ENCODE measurements at regions not wholly inside any gene's neighbourhood (a gene's known extent, or its start where the extent isn't known, plus 50 kb on each side); places are given as distances from the start of the nearest gene placed in this dataset.

GRCh38 chr13:100854006-100854405 lies 179.4 kb upstream of the TMTC4 start:
- DNase-seq (ENCODE audit: low spot score), result no peak

- no peak for DNase-seq (ENCODE audit: low spot score)
These were observed 178.8 kb upstream of the TMTC4 start for GRCh38 chr13:100853434-100853833.

GRCh38 chr13:100852146-100852545 lies 177.6 kb upstream of the TMTC4 start:
- no peak for DNase-seq (ENCODE audit: low spot score)

DNA sequence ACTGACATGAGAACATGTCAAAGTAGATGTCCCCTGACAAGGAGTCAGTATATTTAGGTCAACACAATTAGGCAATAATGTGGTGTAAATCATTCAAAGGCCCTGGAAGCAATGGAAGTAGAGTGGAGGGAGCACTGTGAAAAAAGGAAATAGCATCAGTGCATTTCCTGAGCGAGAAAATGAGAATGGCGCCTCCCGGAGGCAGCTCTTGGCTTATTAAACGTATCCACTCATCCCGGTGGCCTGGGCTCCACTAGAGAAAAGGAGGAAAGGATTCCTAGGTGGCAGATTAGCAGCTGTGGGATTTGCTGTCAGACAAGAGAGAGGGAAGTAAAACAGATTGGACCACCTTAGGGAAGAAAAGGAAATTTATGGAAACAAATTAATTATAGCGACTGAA lies 173.7 kb upstream of the TMTC4 start:
- no peak for DNase-seq (ENCODE audit: low spot score)

DNA sequence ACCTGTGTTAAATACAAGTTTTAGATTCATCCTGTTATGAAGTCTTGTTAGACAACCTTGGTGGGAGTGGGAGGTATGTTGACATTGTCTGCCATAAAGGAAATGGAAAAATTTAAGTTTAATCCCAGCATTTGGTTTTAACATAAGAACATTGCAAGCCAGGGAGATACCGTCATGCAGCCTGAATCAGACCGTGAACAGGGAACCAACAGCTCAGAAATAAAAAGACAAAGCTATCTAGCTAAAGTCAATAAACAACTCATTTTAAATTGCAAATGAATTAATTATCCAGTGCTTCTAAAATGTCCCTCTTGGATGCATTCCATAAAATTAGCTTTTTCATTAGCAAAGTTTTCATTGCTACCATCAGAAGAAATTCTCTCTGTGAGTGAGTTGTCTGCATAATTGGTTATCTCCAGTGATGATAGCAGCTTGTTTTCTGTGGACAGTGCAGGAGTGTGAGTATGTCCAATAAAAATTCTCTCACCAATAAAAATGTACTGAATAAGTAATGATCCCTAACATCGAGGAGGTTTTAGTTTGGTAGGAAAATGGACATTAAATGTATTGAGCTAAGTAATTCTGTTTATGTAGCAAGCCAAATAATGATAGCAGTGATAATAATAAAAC lies 170.6 kb upstream of the TMTC4 start:
- DNase-seq (ENCODE audit: low spot score), result no peak

DNA sequence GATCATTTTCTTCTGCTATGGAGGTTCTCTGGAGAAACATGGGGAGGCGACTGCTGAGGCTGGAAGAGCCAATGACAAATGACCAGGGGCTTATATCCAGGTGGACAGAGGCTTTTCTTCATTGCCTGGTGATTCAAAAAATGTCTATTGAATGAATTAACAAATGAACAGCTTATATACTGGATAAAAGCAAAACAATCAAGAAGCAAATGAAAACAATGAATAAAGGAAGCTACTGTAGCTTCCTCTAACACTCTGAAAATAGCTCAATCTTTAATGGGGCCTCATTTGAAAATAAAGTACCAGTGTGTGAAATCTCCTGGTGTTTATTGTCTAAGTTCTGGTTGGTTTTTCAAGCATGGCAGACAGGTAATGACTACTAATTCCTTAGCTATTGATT lies 167.5 kb upstream of the TMTC4 start:
- no peak for DNase-seq (ENCODE audit: low spot score)

DNA sequence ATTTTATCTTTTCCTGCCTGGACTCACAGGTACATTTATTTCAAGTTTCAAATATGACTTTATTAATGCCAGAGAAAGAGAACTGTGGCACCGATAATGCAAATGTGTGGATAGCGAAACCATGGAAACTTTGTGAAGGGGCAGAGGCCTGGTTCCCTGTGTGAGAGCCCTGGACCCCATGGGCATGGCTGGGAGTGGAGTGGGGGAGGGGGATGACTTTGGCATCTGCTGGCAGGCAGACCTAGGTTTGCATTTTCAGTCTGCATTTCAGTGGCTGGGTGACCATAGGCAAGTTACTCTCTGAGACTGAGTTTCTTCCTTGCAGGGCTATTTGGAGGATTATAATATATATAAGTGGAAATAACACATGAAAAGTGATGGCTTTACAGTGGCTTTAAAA lies 163.8 kb upstream of the TMTC4 start:
- no peak for DNase-seq (ENCODE audit: low spot score)

DNA sequence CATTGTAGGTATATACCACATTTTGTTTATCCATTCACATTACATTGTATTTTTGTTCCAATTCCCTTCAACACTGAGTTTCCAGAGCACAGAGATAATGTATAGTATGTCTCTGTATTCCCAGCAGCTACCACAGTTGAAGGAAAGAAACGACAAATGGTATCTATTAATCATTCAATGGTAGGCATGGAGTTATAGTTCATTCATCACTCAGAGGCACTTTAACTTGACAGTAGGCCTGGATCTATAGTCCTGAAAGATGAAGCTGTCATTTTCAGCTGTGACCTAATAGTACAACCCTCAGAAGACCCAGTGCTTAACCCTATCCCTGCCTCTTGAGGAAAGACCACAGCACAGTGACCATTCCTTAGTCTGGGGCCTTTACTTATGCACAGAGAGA lies 163.0 kb upstream of the TMTC4 start:
- no peak for DNase-seq (ENCODE audit: low spot score)

GRCh38 chr13:100836711-100837110 lies 162.1 kb upstream of the TMTC4 start:
- no peak for DNase-seq (ENCODE audit: low spot score)

DNA sequence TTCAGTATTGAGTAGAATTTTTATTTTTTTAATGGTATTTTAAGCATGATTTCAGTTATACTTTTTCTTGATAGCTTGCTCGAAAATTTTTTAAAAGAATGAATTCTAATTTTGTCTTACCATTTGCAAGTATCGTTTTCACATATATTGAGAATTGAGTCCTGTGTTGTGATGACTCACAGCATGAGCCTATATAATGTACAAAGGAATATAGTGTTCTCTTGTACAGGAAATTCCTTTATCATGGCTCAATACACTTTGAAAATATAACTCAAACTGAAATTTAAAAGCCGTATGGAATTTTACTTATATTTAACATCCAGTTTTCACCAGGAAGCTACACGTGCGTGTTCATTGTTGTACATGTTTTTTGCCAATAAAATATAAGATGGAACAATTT lies 161.1 kb upstream of the TMTC4 start:
- DNase-seq (ENCODE audit: low spot score), result no peak

- DNase-seq (ENCODE audit: low spot score), result no peak
These were observed 158.8 kb upstream of the TMTC4 start for GRCh38 chr13:100833427-100833826.

DNA sequence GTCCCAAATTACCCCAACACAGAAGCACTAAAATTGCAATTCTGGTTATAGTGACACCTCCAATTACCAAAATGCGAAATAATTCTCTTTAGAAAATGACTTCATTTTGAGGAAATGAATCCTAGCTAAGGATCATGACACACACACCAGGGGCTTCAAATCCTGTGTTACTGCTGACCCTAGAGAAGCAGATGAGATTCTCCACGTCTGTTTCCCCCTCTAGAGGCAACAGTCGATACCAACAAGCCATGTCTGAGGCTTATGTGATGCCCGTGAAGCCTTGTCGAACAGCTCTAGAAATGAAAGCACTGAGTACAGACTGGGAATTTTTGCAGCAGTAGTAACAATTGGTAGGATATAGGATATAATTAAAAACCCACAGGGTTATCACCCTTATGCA lies 153.6 kb upstream of the TMTC4 start:
- no peak for DNase-seq (ENCODE audit: low spot score)

DNA sequence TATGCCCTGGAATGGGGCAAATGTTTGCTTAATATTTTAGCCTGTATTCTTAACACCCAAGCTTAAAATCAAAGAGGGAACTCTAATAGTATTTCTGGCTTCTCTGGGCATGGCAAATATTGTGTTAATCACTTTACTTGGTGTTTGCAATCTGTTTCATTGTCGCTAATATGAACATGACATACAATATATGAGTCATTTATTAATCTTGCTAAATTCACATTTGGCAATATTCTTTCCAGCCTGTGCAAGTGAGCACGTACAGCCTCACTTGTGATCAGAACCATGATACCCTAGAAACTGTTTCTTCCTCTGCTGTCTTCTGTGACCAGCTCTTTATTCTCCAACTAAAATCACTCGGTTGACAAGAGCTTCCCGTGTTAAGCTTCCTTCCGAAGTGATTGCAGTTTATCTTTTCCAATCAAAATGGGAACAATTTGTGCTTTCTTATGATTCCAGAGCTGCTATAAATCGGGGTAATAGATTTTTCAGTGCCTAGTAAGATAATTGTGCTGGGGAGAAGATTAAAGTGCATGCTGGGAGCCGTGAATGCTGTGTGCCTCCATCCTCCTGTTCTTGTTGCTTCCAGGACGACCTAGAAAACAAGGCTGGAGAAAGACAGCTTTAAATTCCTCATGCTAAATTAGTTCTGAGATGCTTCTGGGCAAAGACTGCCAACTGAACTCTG lies 153.0 kb upstream of the TMTC4 start:
- DNase-seq (ENCODE audit: low spot score), result no peak

DNA sequence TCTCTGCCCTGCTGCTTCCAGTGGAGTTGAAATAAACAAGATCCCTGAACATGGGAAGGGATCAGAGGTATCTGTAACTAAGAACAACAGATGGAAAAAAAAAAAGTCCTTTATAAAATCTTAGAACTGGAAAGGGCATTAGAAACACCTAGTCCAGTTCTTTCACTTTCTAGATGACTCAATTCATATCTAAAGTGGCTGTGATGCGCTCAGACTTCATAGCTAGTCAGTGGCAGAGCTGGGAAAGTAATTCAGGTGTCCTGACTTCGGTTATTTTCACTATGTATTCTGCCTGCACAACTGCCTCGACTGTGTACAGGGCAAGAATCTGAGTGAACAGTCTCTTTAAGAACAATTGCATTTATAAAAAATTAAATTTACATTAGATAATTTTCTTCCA lies 151.8 kb upstream of the TMTC4 start:
- DNase-seq (ENCODE audit: low spot score), result no peak

- peak; percentile 14 for DNase-seq (ENCODE audit: low spot score)
These were observed 151.0 kb upstream of the TMTC4 start for GRCh38 chr13:100825557-100825956.

GRCh38 chr13:100824366-100824765 lies 149.8 kb upstream of the TMTC4 start:
- DNase-seq (ENCODE audit: low spot score), result no peak

DNA sequence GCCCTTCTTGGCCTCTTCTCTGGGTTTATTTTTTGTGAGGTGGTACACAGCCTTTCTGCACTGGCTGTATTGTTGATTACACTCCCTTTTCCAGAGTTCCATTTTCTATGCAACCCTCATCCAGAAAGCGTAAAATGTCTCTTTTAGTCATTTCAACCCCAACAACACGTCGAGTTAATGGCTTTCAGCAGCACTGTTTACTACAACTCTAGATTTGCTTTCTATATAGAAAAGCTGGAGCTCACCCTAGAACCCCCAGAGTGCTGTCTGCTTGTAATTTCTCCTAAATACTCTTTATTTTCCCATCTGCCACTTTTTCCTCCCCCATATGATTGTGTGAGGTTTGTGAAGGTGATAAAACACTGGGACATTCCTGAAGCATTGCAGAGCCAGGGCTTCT lies 148.9 kb upstream of the TMTC4 start:
- DNase-seq (ENCODE audit: low spot score), result no peak

DNA sequence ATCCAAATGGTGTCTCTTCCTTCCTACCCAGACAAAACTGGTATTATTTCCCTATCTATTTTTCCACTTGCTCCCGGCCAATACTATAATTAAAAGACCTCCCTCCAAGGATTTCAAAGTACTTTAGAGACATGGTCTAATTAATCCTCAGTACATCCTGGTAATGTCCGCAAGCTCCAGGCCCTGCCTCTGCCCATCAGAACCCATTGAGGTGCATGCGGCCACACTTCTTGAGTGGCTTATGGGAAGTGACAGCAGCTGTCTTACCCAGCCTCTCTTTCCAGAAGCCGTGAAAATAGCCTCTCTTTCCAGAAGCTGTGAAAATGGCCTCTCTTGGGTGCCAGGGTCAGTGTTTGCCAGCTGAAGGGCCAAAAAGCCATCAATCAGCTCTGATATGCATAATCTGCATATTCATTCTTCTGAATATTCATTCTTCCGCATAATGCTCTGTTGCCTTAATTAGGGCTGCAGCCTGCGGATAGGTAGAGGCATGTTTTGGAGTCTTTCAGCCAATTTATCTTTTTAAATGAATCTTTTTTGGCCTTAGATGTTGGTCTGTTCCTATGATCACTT lies 148.4 kb upstream of the TMTC4 start:
- no peak for DNase-seq (ENCODE audit: low spot score)

GRCh38 chr13:100818711-100819110 lies 144.1 kb upstream of the TMTC4 start:
- DNase-seq (ENCODE audit: low spot score), result no peak

- DNase-seq (ENCODE audit: low spot score), result no peak
These were observed 143.3 kb upstream of the TMTC4 start for GRCh38 chr13:100817928-100818327.

GRCh38 chr13:100815476-100816046 lies 141.0 kb upstream of the TMTC4 start:
- no peak for DNase-seq (ENCODE audit: low spot score)

GRCh38 chr13:100812982-100813584 lies 138.5 kb upstream of the TMTC4 start:
- no peak for DNase-seq (ENCODE audit: low spot score)

DNA sequence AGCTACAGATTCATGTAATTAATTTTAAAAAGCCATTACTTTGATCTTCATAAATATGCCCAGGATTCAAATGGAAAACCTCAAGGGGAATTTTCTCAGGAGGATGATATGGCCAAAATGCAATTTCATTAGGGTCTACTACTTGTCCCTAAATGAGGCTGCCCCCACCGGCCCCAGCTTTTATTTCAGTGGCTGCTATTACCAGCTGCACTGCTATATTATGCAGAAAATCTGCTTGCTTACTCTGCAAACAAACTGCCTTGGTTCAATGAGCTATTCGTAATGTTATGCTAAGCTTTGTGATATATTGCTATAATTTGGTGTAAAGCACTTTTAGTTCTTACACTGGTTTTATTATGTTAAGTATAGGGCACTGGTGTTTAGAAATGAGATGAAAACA lies 137.3 kb upstream of the TMTC4 start:
- no peak for DNase-seq (ENCODE audit: low spot score)
